ENCODE measurements at regions not wholly inside any gene's neighbourhood (a gene's known extent, or its start where the extent isn't known, plus 50 kb on each side); places are given as distances from the start of the nearest gene placed in this dataset.

DNA sequence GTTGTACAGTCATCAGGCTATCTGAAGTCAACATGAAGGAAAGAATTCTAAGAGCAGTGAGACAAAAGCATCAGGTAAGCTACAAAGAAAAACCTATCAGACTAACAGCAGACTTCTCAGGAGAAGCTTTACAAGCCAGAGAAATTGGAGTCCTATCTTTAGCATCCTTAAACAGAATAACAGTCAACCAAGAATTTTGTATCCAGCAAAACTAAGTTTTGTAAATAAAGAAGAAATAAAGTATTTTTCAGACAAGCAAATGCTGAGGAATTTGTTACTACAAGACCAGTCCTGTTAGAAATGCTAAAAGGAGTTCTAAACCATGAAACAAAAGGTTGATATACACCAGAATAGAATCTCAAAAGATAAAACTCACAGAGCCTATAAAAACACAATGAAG is 501.2 kb downstream of the ZNF608 start:
- no peak for DNase-seq (ENCODE audit: low spot score)
- in situ Hi-C loops (cut with HindIII; ENCODE audit: extremely low pct_ligation_motif_present, low pct_unique_long_range_greater_than_20kb) = no loop called here
- Histone ChIP-seq H3K36me3 (replicated peaks in 1 of 2; ENCODE audit: control insufficient read depth in 1 of 2, insufficient read depth in 2 of 2, low read length in 2 of 2) (no peaks in the 10 kb centered on the region), H4K20me1 (ENCODE audit: insufficient read depth, low read length) (no peaks in the 10 kb centered on the region), H3K4me1 (ENCODE audit: insufficient read depth, low read length) (no peaks in the 10 kb centered on the region), H3K4me3 (replicated peaks in 1 of 3; ENCODE audit: insufficient read depth in 1 of 3, low read depth in 2 of 3, low read length in 3 of 3) (no peak overlapping the region), H3K9ac (ENCODE audit: insufficient read depth, low read depth, low read length) (no peak overlapping the region), H3K79me2 (ENCODE audit: insufficient read depth, low read length) (no peaks in the 10 kb centered on the region), H3K9me3 (ENCODE audit: low read length) (peaks cover 43% of the 10 kb centered on the region; the same call in 1 of the 2 replicates), H3K4me2 (ENCODE audit: low read depth, low read length) (no peak overlapping the region), H3K27me3 (ENCODE audit: control insufficient read depth in 1 of 2, insufficient read depth in 2 of 2, low read length in 2 of 2) (no peaks in the 10 kb centered on the region), H3K27ac (ENCODE audit: extremely low read length, insufficient read depth, low read length) (no peak overlapping the region), H2AFZ (ENCODE audit: low read length) (no peak overlapping the region)
- POLR2A ChIA-PET = no interaction called here
- TF ChIP-seq SAFB2 (CRISPR knock-in tag; IDR thresholded peaks at IDR 0.05; ENCODE audit: borderline replicate concordance, low read depth) (no peak), ZBTB21 (CRISPR knock-in tag; IDR thresholded peaks at IDR 0.05) (no peak), ZNF720 (CRISPR knock-in tag; IDR thresholded peaks at IDR 0.05) (no peak), SMC3 (IDR thresholded peaks at IDR 0.05; ENCODE audit: low read length) (no peak), TBP (CRISPR knock-in tag; IDR thresholded peaks at IDR 0.05) (no peak), ZNF232 (CRISPR knock-in tag; IDR thresholded peaks at IDR 0.05; ENCODE audit: borderline replicate concordance) (no peak), SUZ12 (IDR thresholded peaks at IDR 0.05; ENCODE audit: low read depth, low read length) (no peak), U2AF2 (IDR thresholded peaks at IDR 0.05; ENCODE audit: low read depth, low read length) (no peak), POLR2AphosphoS2 (IDR thresholded peaks at IDR 0.05; ENCODE audit: low read depth, low read length) (no peak), FOSL1 (CRISPR knock-in tag; IDR thresholded peaks at IDR 0.05; ENCODE audit: borderline replicate concordance) (no peak)
- TF ChIP-seq, protein P1, sequence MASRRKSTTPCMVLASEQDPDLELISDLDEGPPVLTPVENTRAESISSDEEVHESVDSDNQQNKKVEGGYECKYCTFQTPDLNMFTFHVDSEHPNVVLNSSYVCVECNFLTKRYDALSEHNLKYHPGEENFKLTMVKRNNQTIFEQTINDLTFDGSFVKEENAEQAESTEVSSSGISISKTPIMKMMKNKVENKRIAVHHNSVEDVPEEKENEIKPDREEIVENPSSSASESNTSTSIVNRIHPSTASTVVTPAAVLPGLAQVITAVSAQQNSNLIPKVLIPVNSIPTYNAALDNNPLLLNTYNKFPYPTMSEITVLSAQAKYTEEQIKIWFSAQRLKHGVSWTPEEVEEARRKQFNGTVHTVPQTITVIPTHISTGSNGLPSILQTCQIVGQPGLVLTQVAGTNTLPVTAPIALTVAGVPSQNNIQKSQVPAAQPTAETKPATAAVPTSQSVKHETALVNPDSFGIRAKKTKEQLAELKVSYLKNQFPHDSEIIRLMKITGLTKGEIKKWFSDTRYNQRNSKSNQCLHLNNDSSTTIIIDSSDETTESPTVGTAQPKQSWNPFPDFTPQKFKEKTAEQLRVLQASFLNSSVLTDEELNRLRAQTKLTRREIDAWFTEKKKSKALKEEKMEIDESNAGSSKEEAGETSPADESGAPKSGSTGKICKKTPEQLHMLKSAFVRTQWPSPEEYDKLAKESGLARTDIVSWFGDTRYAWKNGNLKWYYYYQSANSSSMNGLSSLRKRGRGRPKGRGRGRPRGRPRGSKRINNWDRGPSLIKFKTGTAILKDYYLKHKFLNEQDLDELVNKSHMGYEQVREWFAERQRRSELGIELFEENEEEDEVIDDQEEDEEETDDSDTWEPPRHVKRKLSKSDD (CRISPR knock-in tag; IDR thresholded peaks at IDR 0.05; ENCODE audit: low read depth) = no peak
- TF ChIP-seq, protein P2, sequence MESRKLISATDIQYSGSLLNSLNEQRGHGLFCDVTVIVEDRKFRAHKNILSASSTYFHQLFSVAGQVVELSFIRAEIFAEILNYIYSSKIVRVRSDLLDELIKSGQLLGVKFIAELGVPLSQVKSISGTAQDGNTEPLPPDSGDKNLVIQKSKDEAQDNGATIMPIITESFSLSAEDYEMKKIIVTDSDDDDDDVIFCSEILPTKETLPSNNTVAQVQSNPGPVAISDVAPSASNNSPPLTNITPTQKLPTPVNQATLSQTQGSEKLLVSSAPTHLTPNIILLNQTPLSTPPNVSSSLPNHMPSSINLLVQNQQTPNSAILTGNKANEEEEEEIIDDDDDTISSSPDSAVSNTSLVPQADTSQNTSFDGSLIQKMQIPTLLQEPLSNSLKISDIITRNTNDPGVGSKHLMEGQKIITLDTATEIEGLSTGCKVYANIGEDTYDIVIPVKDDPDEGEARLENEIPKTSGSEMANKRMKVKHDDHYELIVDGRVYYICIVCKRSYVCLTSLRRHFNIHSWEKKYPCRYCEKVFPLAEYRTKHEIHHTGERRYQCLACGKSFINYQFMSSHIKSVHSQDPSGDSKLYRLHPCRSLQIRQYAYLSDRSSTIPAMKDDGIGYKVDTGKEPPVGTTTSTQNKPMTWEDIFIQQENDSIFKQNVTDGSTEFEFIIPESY (CRISPR knock-in tag; IDR thresholded peaks at IDR 0.05) = no peak
- TF ChIP-seq, protein P3, sequence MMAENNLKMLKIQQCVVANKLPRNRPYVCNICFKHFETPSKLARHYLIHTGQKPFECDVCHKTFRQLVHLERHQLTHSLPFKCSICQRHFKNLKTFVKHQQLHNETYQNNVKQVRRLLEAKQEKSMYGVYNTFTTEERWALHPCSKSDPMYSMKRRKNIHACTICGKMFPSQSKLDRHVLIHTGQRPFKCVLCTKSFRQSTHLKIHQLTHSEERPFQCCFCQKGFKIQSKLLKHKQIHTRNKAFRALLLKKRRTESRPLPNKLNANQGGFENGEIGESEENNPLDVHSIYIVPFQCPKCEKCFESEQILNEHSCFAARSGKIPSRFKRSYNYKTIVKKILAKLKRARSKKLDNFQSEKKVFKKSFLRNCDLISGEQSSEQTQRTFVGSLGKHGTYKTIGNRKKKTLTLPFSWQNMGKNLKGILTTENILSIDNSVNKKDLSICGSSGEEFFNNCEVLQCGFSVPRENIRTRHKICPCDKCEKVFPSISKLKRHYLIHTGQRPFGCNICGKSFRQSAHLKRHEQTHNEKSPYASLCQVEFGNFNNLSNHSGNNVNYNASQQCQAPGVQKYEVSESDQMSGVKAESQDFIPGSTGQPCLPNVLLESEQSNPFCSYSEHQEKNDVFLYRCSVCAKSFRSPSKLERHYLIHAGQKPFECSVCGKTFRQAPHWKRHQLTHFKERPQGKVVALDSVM (CRISPR knock-in tag; IDR thresholded peaks at IDR 0.05) = no peak
- ATAC-seq = no peak
- no TSS peak for BruUV-seq (replicated peaks)
- intact Hi-C loops (cut with micrococcal nuclease; ENCODE audit: unreplicated experiment) = no loop called here
- no peak for FAIRE-seq
- CTCF ChIA-PET (ENCODE audit: low intra/inter-chr PET ratio, low total read pairs) = no interaction called here
